Calu3 (cell line): ENCODE measurements at regions not wholly inside any gene's neighbourhood (a gene's known extent, or its start where the extent isn't known, plus 50 kb on each side); places are given as distances from the start of the nearest gene placed in this dataset.

Source experiments
- BruUV-seq: library from RNA; stranded (reverse); fragments of 400-500 nt; replicated peaks from 2 replicates; lab custom pipeline; 2021; lab: Mats Ljungman, UMichigan
- CTCF ChIA-PET: fragments of 300-600 bp; sonication (Branson Sonifier 250); formaldehyde crosslinking; loops from one replicate; lab custom pipeline; 2022; ENCODE audit warnings: antibody characterized with exemption; lab: Charles Lee
- DNase-seq: peaks from one replicate; pipeline ENCODE4 v3.0.0; 2022
- H3K27ac Mint-ChIP-seq: one replicate; pipeline ENCODE4 v1.8.0; 2022; ENCODE audit warnings: mixed read lengths; ENCODE audit not compliant: unreplicated experiment
- H3K27me3 Mint-ChIP-seq: one replicate; pipeline ENCODE4 v1.8.0; 2022; ENCODE audit warnings: mixed read lengths; ENCODE audit not compliant: unreplicated experiment
- H3K36me3 Mint-ChIP-seq: one replicate; pipeline ENCODE4 v1.8.0; 2022; ENCODE audit warnings: mild to moderate bottlenecking, moderate library complexity, mixed read lengths; ENCODE audit not compliant: insufficient read depth, unreplicated experiment
- H3K4me1 Mint-ChIP-seq: one replicate; pipeline ENCODE4 v1.8.0; 2022; ENCODE audit warnings: mild to moderate bottlenecking, low read depth, mixed read lengths; ENCODE audit not compliant: unreplicated experiment
- H3K4me3 Mint-ChIP-seq: one replicate; pipeline ENCODE4 v1.8.0; 2022; ENCODE audit warnings: mild to moderate bottlenecking, low read depth, moderate library complexity, mixed read lengths; ENCODE audit not compliant: unreplicated experiment
- H3K9me3 Mint-ChIP-seq: one replicate; pipeline ENCODE4 v1.8.0; 2022; ENCODE audit warnings: low read depth, mixed read lengths; ENCODE audit not compliant: unreplicated experiment
- intact Hi-C: fragments of 100-400 bp; cut with micrococcal nuclease; formaldehyde crosslinking; loops from one replicate; pipeline ENCODE4 v1.10.0; 2022; ENCODE audit not compliant: unreplicated experiment
- TF ChIP-seq, protein P1 (sequence below): fragments of 200-600 bp; IDR thresholded peaks from one replicate; pipeline ENCODE4 v1.8.0; 2022; ENCODE audit warnings: antibody characterized with exemption; ENCODE audit not compliant: unreplicated experiment

DNA sequence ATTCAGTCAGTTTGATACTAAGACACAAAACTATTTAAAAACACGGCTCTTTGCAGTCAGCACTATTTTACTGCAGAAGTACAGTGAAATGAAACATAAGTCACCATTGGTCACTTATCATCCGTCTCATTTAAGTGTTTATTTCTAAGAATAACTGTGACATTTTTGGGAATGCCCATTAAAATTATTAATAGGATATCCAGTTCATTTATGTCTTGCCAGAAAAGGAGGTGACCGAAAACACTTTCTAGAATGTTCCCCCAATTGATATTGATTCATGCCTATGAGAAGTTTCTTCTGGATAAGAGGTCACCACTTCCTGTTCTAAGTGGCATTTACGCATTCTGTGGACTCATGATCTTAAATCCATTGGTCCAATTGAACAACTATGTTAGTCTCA is 477.3 kb downstream of the LIG4 start:
- TF ChIP-seq, protein P1, sequence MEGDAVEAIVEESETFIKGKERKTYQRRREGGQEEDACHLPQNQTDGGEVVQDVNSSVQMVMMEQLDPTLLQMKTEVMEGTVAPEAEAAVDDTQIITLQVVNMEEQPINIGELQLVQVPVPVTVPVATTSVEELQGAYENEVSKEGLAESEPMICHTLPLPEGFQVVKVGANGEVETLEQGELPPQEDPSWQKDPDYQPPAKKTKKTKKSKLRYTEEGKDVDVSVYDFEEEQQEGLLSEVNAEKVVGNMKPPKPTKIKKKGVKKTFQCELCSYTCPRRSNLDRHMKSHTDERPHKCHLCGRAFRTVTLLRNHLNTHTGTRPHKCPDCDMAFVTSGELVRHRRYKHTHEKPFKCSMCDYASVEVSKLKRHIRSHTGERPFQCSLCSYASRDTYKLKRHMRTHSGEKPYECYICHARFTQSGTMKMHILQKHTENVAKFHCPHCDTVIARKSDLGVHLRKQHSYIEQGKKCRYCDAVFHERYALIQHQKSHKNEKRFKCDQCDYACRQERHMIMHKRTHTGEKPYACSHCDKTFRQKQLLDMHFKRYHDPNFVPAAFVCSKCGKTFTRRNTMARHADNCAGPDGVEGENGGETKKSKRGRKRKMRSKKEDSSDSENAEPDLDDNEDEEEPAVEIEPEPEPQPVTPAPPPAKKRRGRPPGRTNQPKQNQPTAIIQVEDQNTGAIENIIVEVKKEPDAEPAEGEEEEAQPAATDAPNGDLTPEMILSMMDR = no peak
- no peaks in the 10 kb centered on the region for H3K9me3 Mint-ChIP-seq
- H3K36me3 Mint-ChIP-seq = no peaks in the 10 kb centered on the region
- DNase-seq = no peak
- H3K4me3 Mint-ChIP-seq = no peak overlapping the region
- CTCF ChIA-PET = no interaction called here
- H3K4me1 Mint-ChIP-seq = no peaks in the 10 kb centered on the region
- intact Hi-C loops = no loop called here
- no peaks in the 10 kb centered on the region for H3K27me3 Mint-ChIP-seq
- no TSS peak for BruUV-seq
- no peak overlapping the region for H3K27ac Mint-ChIP-seq

DNA sequence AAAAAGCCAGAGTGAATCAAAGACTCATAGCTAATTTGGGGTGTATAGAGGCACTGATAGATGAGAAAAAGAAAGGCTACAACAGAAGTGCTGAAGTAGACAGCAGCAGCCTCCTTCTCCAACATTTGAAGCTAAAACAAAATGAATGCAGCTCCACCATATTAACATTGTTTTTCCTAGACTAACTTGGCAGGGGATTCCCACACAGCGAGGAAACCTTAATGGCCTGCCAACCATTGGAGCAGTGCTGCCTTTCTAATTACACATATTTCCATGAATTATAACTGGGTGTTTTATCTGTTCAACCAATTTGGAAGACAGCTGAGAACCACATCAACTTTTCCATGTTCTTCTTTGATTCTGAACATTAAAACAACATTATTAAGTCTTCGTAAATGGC is 478.6 kb downstream of the LIG4 start:
- no peak overlapping the region for H3K4me3 Mint-ChIP-seq
- CTCF ChIA-PET = no interaction called here
- intact Hi-C loops = no loop called here
- no peak for DNase-seq
- no peaks in the 10 kb centered on the region for H3K27me3 Mint-ChIP-seq
- H3K27ac Mint-ChIP-seq = no peak overlapping the region
- no peaks in the 10 kb centered on the region for H3K4me1 Mint-ChIP-seq
- no peaks in the 10 kb centered on the region for H3K36me3 Mint-ChIP-seq
- BruUV-seq = no TSS peak
- TF ChIP-seq, protein P1 = no peak
- H3K9me3 Mint-ChIP-seq = no peaks in the 10 kb centered on the region

DNA sequence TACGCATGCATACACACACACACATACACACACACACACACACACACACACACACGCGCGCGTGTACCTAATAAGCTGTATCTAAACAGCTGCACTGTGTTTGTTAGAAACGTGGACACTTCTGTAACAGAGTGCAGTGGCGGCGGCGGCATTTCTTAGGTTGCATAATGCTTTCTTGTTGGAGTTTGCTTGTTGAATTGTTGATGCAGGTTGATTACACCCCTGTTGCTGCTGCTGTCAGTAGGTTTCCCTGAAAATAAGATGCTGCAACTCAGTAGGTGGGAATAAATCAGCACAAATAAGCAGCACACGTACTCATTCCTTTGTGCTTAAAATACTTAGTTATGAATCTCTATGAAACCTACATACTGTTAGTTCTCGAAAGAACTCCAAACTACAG is 479.2 kb downstream of the LIG4 start:
- TF ChIP-seq, protein P1 = no peak
- Mint-ChIP-seq H3K36me3 (no peaks in the 10 kb centered on the region), H3K4me1 (no peaks in the 10 kb centered on the region), H3K9me3 (no peaks in the 10 kb centered on the region), H3K27ac (no peak overlapping the region), H3K27me3 (no peaks in the 10 kb centered on the region), H3K4me3 (no peak overlapping the region)
- no TSS peak for BruUV-seq
- intact Hi-C loops = no loop called here
- CTCF ChIA-PET = no interaction called here
- DNase-seq = no peak

DNA sequence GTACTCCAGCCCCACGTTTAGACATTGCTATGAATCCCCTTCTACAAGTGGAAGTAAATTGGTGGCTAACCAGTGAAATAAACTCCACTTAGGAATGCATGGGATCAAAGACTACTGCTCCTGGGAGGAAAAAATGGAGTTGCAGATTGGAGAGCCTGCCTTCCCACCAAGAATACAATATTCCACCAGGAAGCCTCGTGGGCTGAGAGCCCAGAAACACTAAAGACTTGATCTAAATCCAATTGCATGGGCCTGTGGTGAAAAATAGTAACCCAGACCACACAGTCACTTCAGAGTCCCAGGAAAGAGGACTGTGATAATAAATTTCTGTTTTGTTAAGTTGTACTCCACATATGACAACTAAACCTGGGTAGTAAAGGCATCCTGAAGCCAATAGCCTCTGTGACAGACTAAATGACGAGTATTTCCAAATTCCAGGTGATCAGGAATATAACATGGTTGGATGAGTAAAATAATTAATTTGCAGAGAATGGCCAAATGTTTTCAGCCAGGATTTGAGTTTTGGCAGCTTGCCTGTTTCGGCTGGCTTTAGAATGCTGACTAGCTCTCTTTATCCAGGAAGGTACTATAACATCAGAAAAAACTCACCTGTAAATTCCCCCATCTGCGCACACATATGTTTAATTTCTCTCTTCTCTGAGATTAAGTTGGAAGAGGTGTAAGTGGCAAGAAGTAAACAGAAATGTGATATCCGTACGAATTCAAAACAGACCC is 480.3 kb downstream of the LIG4 start:
- Mint-ChIP-seq H3K4me1 (no peaks in the 10 kb centered on the region), H3K27me3 (no peaks in the 10 kb centered on the region), H3K4me3 (no peak overlapping the region), H3K36me3 (no peaks in the 10 kb centered on the region), H3K9me3 (no peaks in the 10 kb centered on the region), H3K27ac (no peak overlapping the region)
- no TSS peak for BruUV-seq
- CTCF ChIA-PET = no interaction called here
- no peak for DNase-seq
- intact Hi-C loops = no loop called here
- TF ChIP-seq, protein P1 = no peak
